Neural cell (in vitro differentiated cells): ENCODE measurements at regions not wholly inside any gene's neighbourhood (a gene's known extent, or its start where the extent isn't known, plus 50 kb on each side); places are given as distances from the start of the nearest gene placed in this dataset.

ENCODE experiments used
- CTCF ChIP-seq: fragments of 450-650 bp; IDR thresholded peaks from 2 replicates; pipeline ENCODE4 v1.5.1; 2014; ENCODE audit warnings: antibody characterized with exemption, mild to moderate bottlenecking, moderate library complexity; ENCODE audit not compliant: poor library complexity, severe bottlenecking
- EZH2 ChIP-seq: fragments of 200-600, 300-800 bp; shearing (Covaris generic), sonication (generic); IDR thresholded peaks from 2 replicates; pipeline ENCODE4 v1.6.1; 2014; ENCODE audit warnings: antibody characterized with exemption, low read length, borderline replicate concordance, mild to moderate bottlenecking; ENCODE audit not compliant: insufficient read depth, poor library complexity, severe bottlenecking
- TAF1 ChIP-seq: IDR thresholded peaks from 2 replicates; pipeline ENCODE4 v1.6.1; 2012; ENCODE audit warnings: low read depth

GRCh38 chr10:60454336-60454735 is 64.7 kb upstream of the ANK3 start:
- TF ChIP-seq EZH2 (no peak), CTCF (no peak), TAF1 (no peak)
